ENCODE measurements at regions not wholly inside any gene's neighbourhood (a gene's known extent, or its start where the extent isn't known, plus 50 kb on each side); places are given as distances from the start of the nearest gene placed in this dataset.

DNA sequence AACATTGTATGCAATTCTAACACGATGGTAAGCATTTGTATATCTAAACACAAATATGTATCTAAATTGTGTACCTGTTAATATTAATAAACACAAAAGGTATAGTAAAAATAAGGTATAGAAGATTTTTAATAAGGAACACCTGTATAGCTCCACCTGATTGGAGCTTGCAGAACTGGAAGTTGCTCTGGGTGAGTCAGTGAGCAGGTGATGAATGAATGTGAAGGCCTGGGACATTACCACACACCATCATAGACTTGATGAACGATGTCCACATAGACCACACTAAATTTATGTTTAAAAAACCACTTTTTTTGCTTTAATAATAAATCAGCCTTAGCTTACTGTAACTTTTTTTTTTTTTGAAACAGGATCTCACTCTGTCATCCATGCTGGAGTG, 97.6 kb upstream of the CLMP start:
- H3K4me3 ChIP-seq: no peak overlapping the region
- in situ Hi-C loops (cut with MboI; ENCODE audit: low sequenced_read_pairs in 4 of 4): no loop called here
- intact Hi-C loops (cut with DNase I; ENCODE audit: low total_unique reads): no loop called here
- ATAC-seq (no peak), DNase-seq (no peak)
- no peaks in the 10 kb centered on the region for H3K9me3 ChIP-seq
- H3K4me1 ChIP-seq: no peaks in the 10 kb centered on the region
- H3K27me3 ChIP-seq: no peaks in the 10 kb centered on the region
- no peaks in the 10 kb centered on the region for H3K36me3 ChIP-seq
- no peak overlapping the region for H3K27ac ChIP-seq
- TF ChIP-seq, protein P1, sequence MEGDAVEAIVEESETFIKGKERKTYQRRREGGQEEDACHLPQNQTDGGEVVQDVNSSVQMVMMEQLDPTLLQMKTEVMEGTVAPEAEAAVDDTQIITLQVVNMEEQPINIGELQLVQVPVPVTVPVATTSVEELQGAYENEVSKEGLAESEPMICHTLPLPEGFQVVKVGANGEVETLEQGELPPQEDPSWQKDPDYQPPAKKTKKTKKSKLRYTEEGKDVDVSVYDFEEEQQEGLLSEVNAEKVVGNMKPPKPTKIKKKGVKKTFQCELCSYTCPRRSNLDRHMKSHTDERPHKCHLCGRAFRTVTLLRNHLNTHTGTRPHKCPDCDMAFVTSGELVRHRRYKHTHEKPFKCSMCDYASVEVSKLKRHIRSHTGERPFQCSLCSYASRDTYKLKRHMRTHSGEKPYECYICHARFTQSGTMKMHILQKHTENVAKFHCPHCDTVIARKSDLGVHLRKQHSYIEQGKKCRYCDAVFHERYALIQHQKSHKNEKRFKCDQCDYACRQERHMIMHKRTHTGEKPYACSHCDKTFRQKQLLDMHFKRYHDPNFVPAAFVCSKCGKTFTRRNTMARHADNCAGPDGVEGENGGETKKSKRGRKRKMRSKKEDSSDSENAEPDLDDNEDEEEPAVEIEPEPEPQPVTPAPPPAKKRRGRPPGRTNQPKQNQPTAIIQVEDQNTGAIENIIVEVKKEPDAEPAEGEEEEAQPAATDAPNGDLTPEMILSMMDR (IDR thresholded peaks at IDR 0.05 in 4 of 5, conservative IDR thresholded peaks at IDR 0.05 in 1 of 5): no peak
- no peak for TF ChIP-seq POLR2A (IDR thresholded peaks at IDR 0.05)

DNA sequence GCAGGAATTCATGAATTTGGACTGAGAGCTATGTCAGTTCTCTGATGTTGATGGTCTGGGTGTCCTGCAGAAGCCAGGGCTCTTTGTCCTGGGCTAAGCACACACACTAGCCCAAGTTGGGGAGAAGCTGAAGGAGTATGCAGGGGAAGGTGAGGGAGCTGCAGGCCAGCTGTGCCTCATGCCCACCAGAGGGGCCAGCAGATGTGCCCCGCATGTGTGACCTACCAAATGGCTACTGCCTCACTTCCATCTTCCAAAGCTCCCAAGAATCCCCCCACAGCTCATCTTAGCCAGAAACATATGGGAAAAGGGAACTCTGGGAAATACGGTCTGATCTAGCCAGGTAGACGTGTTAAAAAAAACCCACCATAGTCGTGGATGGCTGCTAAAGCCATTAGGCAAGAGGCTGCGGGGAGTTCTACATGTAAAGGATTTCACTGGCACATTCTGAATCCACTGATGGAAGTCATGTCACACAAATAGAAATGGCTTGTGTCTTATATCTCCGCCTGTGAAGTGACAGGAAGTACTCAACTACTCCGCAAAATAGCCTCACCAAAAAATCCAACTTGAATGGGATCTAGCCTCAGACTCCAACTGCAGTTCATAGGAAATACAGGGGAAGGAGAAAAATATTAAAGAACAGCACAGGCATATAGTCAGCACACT, 96.3 kb upstream of the CLMP start:
- no peak overlapping the region for H3K4me3 ChIP-seq
- ATAC-seq (no peak), DNase-seq (no peak)
- no peaks in the 10 kb centered on the region for H3K36me3 ChIP-seq
- TF ChIP-seq, protein P1 (IDR thresholded peaks at IDR 0.05 in 4 of 5, conservative IDR thresholded peaks at IDR 0.05 in 1 of 5): no peak
- no peak for TF ChIP-seq POLR2A (IDR thresholded peaks at IDR 0.05)
- in situ Hi-C loops (cut with MboI; ENCODE audit: low sequenced_read_pairs in 4 of 4) (no loop called here), intact Hi-C loops (cut with DNase I; ENCODE audit: low total_unique reads) (no loop called here)
- H3K27me3 ChIP-seq: peaks cover 0 to 2% (median 0%) of the 10 kb centered on the region in 3 donors
- H3K9me3 ChIP-seq: no peaks in the 10 kb centered on the region
- H3K27ac ChIP-seq: no peak overlapping the region
- H3K4me1 ChIP-seq: no peaks in the 10 kb centered on the region

DNA sequence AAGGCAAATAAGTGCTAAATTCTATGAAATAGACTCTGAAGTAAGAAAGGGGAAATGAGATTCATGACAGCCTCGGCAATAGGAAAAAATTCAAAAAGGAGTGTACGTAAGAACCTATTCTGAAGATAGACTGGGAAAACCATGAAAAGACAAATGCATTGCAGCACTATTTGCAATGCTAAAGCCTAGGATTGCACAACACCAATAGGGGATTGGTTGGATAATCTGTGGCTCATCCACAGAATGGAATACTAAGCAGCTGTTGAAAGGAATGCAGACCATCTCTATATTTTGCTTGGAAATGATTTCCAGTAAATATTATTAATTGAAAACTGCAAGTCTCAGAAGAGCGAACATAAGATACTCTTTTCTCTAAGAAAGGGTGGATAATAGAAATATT, 91.7 kb upstream of the CLMP start:
- in situ Hi-C loops (cut with MboI; ENCODE audit: low sequenced_read_pairs in 4 of 4) (no loop called here), intact Hi-C loops (cut with DNase I; ENCODE audit: low total_unique reads) (no loop called here)
- ATAC-seq: no peak
- Histone ChIP-seq H3K4me3 (no peak overlapping the region), H3K27ac (no peak overlapping the region), H3K36me3 (no peaks in the 10 kb centered on the region), H3K9me3 (no peaks in the 10 kb centered on the region), H3K27me3 (peaks cover 0 to 2% (median 0%) of the 10 kb centered on the region in 3 donors), H3K4me1 (no peaks in the 10 kb centered on the region)
- TF ChIP-seq, protein P1 (IDR thresholded peaks at IDR 0.05 in 4 of 5, conservative IDR thresholded peaks at IDR 0.05 in 1 of 5): no peak
- TF ChIP-seq POLR2A (IDR thresholded peaks at IDR 0.05): no peak
- no peak for DNase-seq

DNA sequence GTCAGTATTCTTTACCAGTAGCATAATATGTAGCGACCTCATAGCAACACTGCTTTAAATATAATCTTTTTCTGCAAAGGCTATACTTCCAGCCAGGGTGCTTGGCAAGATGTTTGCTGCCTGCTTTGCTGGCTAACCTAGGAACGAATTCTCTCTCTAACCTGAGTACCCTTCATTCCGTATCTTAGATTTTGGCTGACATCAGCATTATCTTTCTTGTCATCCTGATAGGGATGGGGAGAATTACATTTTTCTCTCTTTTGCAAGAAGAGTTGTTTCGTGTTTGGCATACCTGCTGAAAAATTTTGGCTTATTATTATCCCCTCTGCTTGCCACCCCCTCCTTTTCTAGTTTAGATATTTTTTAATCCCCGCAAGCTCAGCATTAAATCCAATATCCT, 91.2 kb upstream of the CLMP start:
- Histone ChIP-seq H3K4me1 (no peaks in the 10 kb centered on the region), H3K27ac (no peak overlapping the region), H3K27me3 (peaks cover 0 to 2% (median 0%) of the 10 kb centered on the region in 3 donors), H3K36me3 (no peaks in the 10 kb centered on the region), H3K4me3 (no peak overlapping the region), H3K9me3 (no peaks in the 10 kb centered on the region)
- TF ChIP-seq, protein P1 (IDR thresholded peaks at IDR 0.05 in 4 of 5, conservative IDR thresholded peaks at IDR 0.05 in 1 of 5): no peak
- TF ChIP-seq POLR2A (IDR thresholded peaks at IDR 0.05): no peak
- in situ Hi-C loops (cut with MboI; ENCODE audit: low sequenced_read_pairs in 4 of 4) (no loop called here), intact Hi-C loops (cut with DNase I; ENCODE audit: low total_unique reads) (no loop called here)
- DNase-seq (no peak), ATAC-seq (no peak)

DNA sequence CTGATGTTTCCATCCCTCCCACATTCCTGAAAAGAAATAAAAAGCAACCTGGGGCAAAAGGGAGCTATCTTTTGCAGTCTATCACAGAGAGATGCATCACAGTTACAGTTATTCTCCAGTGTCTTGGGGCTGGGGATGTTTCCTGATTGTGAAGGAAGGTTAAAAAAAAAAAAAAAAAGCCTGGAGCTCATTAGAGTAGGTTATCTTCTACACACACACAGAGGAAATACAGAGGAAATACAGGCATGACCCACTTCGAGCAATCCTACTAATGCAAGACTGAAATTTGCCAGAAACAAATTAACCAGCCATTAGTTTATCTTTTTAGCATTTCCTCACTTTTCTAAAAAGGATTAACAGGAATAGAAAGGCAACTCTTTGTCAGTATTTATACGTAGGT, 89.4 kb upstream of the CLMP start:
- no peak overlapping the region for H3K4me3 ChIP-seq
- intact Hi-C loops (cut with DNase I; ENCODE audit: low total_unique reads) (no loop called here), in situ Hi-C loops (cut with MboI; ENCODE audit: low sequenced_read_pairs in 4 of 4) (no loop called here)
- H3K9me3 ChIP-seq: no peaks in the 10 kb centered on the region
- H3K27ac ChIP-seq: no peak overlapping the region
- TF ChIP-seq POLR2A (IDR thresholded peaks at IDR 0.05): no peak
- TF ChIP-seq, protein P1 (IDR thresholded peaks at IDR 0.05 in 4 of 5, conservative IDR thresholded peaks at IDR 0.05 in 1 of 5): no peak
- H3K36me3 ChIP-seq: no peaks in the 10 kb centered on the region
- DNase-seq (no peak), ATAC-seq (no peak)
- peaks cover 0 to 2% (median 0%) of the 10 kb centered on the region in 3 donors for H3K27me3 ChIP-seq
- H3K4me1 ChIP-seq: no peaks in the 10 kb centered on the region
